ENCODE measurements at regions not wholly inside any gene's neighbourhood (a gene's known extent, or its start where the extent isn't known, plus 50 kb on each side); places are given as distances from the start of the nearest gene placed in this dataset.

GRCh38 chr11:133778161-133778560 is 67.2 kb downstream of the SPATA19 start:
- TF ChIP-seq CTCF (IDR thresholded peaks at IDR 0.05; ENCODE audit: extremely low read depth, low read depth, low read length) = no peak
- Histone ChIP-seq H3K4me1 (ENCODE audit: insufficient read depth, low read length) (no peaks in the 10 kb centered on the region), H3K9me3 (ENCODE audit: low read depth, low read length) (no peaks in the 10 kb centered on the region), H3K79me2 (ENCODE audit: insufficient read depth, low read length) (no peaks in the 10 kb centered on the region), H3K27ac (ENCODE audit: low read depth, low read length) (no peak overlapping the region), H4K20me1 (ENCODE audit: insufficient read depth, low read length) (no peaks in the 10 kb centered on the region), H3K4me2 (ENCODE audit: insufficient read depth, low read length) (no peak overlapping the region), H3K27me3 (ENCODE audit: insufficient read depth, low read length) (no peaks in the 10 kb centered on the region), H3K4me3 (ENCODE audit: insufficient read depth, low read length) (no peak overlapping the region), H3K36me3 (ENCODE audit: insufficient read depth, low read length) (no peaks in the 10 kb centered on the region), H2AFZ (ENCODE audit: low read length) (no peak overlapping the region)
- DNase-seq (ENCODE audit: insufficient read length, low spot score, missing footprints) = no peak

- H3K27me3 ChIP-seq (ENCODE audit: insufficient read depth, low read length) = no peaks in the 10 kb centered on the region
- no peaks in the 10 kb centered on the region for H3K79me2 ChIP-seq (ENCODE audit: insufficient read depth, low read length)
- H2AFZ ChIP-seq (ENCODE audit: low read length) = no peak overlapping the region
- no peak for DNase-seq (ENCODE audit: insufficient read length, low spot score, missing footprints)
- H3K4me3 ChIP-seq (ENCODE audit: insufficient read depth, low read length) = no peak overlapping the region
- no peaks in the 10 kb centered on the region for H3K36me3 ChIP-seq (ENCODE audit: insufficient read depth, low read length)
- no peaks in the 10 kb centered on the region for H3K9me3 ChIP-seq (ENCODE audit: low read depth, low read length)
- H4K20me1 ChIP-seq (ENCODE audit: insufficient read depth, low read length) = no peaks in the 10 kb centered on the region
- no peak overlapping the region for H3K27ac ChIP-seq (ENCODE audit: low read depth, low read length)
- no peaks in the 10 kb centered on the region for H3K4me1 ChIP-seq (ENCODE audit: insufficient read depth, low read length)
- no peak for TF ChIP-seq CTCF (IDR thresholded peaks at IDR 0.05; ENCODE audit: extremely low read depth, low read depth, low read length)
- H3K4me2 ChIP-seq (ENCODE audit: insufficient read depth, low read length) = no peak overlapping the region
Measured at GRCh38 chr11:133776671-133777367, 68.5 kb downstream of the SPATA19 start.

- no peaks in the 10 kb centered on the region for H3K36me3 ChIP-seq (ENCODE audit: insufficient read depth, low read length)
- no peaks in the 10 kb centered on the region for H3K79me2 ChIP-seq (ENCODE audit: insufficient read depth, low read length)
- no peak overlapping the region for H3K4me3 ChIP-seq (ENCODE audit: insufficient read depth, low read length)
- TF ChIP-seq CTCF (IDR thresholded peaks at IDR 0.05; ENCODE audit: extremely low read depth, low read depth, low read length) = no peak
- H3K4me1 ChIP-seq (ENCODE audit: insufficient read depth, low read length) = no peaks in the 10 kb centered on the region
- DNase-seq (ENCODE audit: insufficient read length, low spot score, missing footprints) = no peak
- no peak overlapping the region for H3K27ac ChIP-seq (ENCODE audit: low read depth, low read length)
- H3K4me2 ChIP-seq (ENCODE audit: insufficient read depth, low read length) = no peak overlapping the region
- H2AFZ ChIP-seq (ENCODE audit: low read length) = no peak overlapping the region
- no peaks in the 10 kb centered on the region for H3K9me3 ChIP-seq (ENCODE audit: low read depth, low read length)
- H3K27me3 ChIP-seq (ENCODE audit: insufficient read depth, low read length) = no peaks in the 10 kb centered on the region
- H4K20me1 ChIP-seq (ENCODE audit: insufficient read depth, low read length) = no peaks in the 10 kb centered on the region
Measured at GRCh38 chr11:133762538-133762937, 82.8 kb downstream of the SPATA19 start.

- no peaks in the 10 kb centered on the region for H3K79me2 ChIP-seq (ENCODE audit: insufficient read depth, low read length)
- TF ChIP-seq CTCF (IDR thresholded peaks at IDR 0.05; ENCODE audit: extremely low read depth, low read depth, low read length) = no peak
- no peaks in the 10 kb centered on the region for H4K20me1 ChIP-seq (ENCODE audit: insufficient read depth, low read length)
- no peaks in the 10 kb centered on the region for H3K36me3 ChIP-seq (ENCODE audit: insufficient read depth, low read length)
- no peaks in the 10 kb centered on the region for H3K4me1 ChIP-seq (ENCODE audit: insufficient read depth, low read length)
- H3K4me2 ChIP-seq (ENCODE audit: insufficient read depth, low read length) = no peak overlapping the region
- no peaks in the 10 kb centered on the region for H3K9me3 ChIP-seq (ENCODE audit: low read depth, low read length)
- DNase-seq (ENCODE audit: insufficient read length, low spot score, missing footprints) = no peak
- no peak overlapping the region for H3K4me3 ChIP-seq (ENCODE audit: insufficient read depth, low read length)
- H3K27me3 ChIP-seq (ENCODE audit: insufficient read depth, low read length) = no peaks in the 10 kb centered on the region
- no peak overlapping the region for H3K27ac ChIP-seq (ENCODE audit: low read depth, low read length)
- no peak overlapping the region for H2AFZ ChIP-seq (ENCODE audit: low read length)
Measured at GRCh38 chr11:133753150-133753549, 92.2 kb downstream of the SPATA19 start.
